AG09309 (cell line): ENCODE measurements at regions not wholly inside any gene's neighbourhood (a gene's known extent, or its start where the extent isn't known, plus 50 kb on each side); places are given as distances from the start of the nearest gene placed in this dataset.

Experiments used
- DNase-seq: peaks from one replicate; pipeline ENCODE4 v3.0.0-alpha.2; 2010; ENCODE audit warnings: low read depth
- H3K4me3 ChIP-seq: 2 replicates; pipeline ENCODE4 v1.5.1; 2011; ENCODE audit warnings: mild to moderate bottlenecking, low read depth, low read length, moderate library complexity; ENCODE audit not compliant: control insufficient read depth
- CTCF ChIP-seq: IDR thresholded peaks from 2 replicates; pipeline ENCODE4 v1.5.1; 2011; ENCODE audit warnings: mild to moderate bottlenecking, low read depth, low read length, inconsistent platforms; ENCODE audit not compliant: insufficient read depth, control insufficient read depth; ENCODE audit errors: missing control alignments

- TF ChIP-seq CTCF = no peak
- H3K4me3 ChIP-seq = no peak overlapping the region
- DNase-seq = no peak
Measured at GRCh38 chrX:39985071-39985470, 112.7 kb downstream of the BCOR start.

GRCh38 chrX:39985551-39985950 lies 112.2 kb downstream of the BCOR start:
- no peak overlapping the region for H3K4me3 ChIP-seq
- TF ChIP-seq CTCF = no peak
- DNase-seq = no peak

DNA sequence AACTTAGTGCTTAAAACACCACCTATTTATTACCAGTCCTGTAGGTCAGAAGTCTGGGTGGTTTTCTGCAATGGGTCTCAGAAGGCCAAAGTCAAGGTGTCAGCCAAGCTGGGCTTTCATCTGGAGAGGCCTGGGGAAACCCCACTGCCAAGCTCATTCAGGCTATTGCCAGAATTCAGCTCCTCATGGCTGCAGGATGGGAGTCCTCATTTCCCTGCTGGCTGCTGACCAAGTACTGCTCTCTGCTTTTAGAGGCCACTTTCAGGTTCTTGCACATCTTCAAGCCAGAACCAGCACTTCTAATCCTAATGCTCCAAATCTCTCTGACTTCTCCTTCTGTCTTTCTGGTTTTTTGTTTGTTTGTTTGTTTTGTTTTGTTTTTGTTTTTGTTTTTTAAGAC lies 109.3 kb downstream of the BCOR start:
- no peak for DNase-seq
- H3K4me3 ChIP-seq = no peak overlapping the region
- TF ChIP-seq CTCF = no peak

- no peak overlapping the region for H3K4me3 ChIP-seq
- TF ChIP-seq CTCF = no peak
- DNase-seq = no peak
Measured at GRCh38 chrX:39990388-39990787, 107.4 kb downstream of the BCOR start.

DNA sequence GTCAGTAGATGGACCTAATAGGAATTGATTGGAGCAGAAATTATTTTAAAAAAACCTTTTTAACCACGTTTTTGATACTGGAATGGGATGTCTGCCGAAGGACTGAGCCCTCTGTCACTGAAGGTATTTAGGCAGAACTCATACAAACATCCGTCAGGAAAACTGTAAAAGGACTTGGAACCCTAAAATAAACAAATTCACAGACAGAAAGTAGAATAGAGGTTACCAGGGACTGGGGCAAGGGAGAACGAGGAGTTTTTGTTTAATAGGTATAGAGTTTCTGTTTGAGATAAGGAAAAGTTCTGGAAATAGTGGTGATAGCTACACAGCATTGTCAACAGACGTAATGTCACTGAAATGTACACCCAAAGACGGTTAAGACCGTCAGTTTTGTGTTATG lies 105.5 kb downstream of the BCOR start:
- TF ChIP-seq CTCF = no peak

DNA sequence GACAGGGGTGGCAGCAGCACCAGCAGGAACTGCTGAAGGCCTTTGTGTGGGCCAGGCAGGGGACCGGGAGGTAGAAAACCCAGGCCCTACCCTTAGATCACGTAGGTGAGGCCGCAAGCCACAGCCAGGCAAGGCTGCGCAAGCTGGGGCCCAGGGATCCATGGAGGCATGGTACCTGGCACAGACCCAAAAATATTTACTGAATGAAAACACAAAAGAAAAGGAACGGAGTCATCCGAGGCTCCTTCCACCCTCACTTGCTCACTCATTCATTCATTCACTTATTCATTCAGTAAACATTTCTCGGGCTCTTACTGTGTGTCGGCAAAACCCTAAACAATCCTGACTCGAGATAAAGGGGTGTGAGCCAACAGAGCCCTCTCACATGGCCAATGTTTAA lies 102.3 kb downstream of the BCOR start:
- DNase-seq = no peak
- H3K4me3 ChIP-seq = no peak overlapping the region
- TF ChIP-seq CTCF = no peak

More for the DNA sequence above, 105.5 kb downstream of the BCOR start:
- no peak for DNase-seq
- H3K4me3 ChIP-seq = no peak overlapping the region

- no peak for DNase-seq
- TF ChIP-seq CTCF = no peak
- H3K4me3 ChIP-seq = no peak overlapping the region
Measured at GRCh38 chrX:39996536-39996935, 101.2 kb downstream of the BCOR start.
